ENCODE measurements at regions not wholly inside any gene's neighbourhood (a gene's known extent, or its start where the extent isn't known, plus 50 kb on each side); places are given as distances from the start of the nearest gene placed in this dataset.

DNA sequence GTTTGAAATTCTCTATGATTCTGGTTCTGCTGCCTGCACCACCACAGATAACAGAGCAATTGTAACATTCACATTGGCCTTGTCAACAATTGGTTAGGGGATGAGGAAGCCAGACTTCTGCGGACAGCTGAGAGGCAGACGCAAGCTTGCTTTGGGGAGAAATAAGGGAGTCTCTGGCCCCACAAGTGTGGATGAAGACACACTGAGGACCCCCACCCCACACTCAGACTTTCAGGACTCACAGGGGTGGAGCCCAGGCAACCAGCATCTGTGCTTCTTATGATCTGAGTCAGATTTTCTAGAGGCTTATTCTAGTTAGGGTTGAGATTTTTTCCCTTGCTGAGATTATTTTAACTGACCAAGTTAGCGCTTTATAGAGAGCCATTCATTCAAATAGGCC lies 140.3 kb upstream of the IRX2 start:
- intact Hi-C loops (cut with DNase I), result no loop called here
- Histone ChIP-seq H3K27me3 (no peaks in the 10 kb centered on the region), H3K9me3 (no peaks in the 10 kb centered on the region), H3K36me3 (replicated peaks in 1 of 2; ENCODE audit: insufficient read depth in 1 of 2, low read depth in 2 of 2) (no peaks in the 10 kb centered on the region), H3K4me3 (no peak overlapping the region), H3K4me1 (no peaks in the 10 kb centered on the region), H3K27ac (no peak overlapping the region)
- TF ChIP-seq, protein P1, sequence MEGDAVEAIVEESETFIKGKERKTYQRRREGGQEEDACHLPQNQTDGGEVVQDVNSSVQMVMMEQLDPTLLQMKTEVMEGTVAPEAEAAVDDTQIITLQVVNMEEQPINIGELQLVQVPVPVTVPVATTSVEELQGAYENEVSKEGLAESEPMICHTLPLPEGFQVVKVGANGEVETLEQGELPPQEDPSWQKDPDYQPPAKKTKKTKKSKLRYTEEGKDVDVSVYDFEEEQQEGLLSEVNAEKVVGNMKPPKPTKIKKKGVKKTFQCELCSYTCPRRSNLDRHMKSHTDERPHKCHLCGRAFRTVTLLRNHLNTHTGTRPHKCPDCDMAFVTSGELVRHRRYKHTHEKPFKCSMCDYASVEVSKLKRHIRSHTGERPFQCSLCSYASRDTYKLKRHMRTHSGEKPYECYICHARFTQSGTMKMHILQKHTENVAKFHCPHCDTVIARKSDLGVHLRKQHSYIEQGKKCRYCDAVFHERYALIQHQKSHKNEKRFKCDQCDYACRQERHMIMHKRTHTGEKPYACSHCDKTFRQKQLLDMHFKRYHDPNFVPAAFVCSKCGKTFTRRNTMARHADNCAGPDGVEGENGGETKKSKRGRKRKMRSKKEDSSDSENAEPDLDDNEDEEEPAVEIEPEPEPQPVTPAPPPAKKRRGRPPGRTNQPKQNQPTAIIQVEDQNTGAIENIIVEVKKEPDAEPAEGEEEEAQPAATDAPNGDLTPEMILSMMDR (IDR thresholded peaks at IDR 0.05), result no peak
- TF ChIP-seq POLR2A (IDR thresholded peaks at IDR 0.05), result no peak
- WGBS, 2 donors, result 90 to 93% methylated on average over 3 of the region's 3 CpGs
- DNase-seq (no peak), ATAC-seq (no peak)

DNA sequence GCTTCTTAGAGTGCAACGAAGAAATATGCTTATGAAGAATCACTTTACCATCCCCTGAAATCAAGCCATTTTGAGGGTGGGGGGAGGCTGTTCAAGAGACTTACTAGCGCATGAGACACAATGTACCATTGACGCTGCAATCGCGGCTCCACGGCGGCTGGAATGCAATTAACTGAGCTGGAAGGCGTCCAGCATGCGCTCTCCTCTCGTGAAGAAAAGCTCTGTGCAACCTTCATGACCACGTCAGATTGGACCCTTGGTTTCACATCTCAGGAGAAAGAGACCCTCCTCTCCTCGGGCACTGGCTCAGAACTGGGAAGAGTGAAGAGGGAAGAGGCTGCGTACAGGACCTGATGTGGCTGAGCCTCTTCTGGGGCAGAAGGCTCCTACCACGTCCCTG lies 138.5 kb upstream of the IRX2 start:
- intact Hi-C loops (cut with DNase I), result no loop called here
- TF ChIP-seq, protein P1 (IDR thresholded peaks at IDR 0.05), result no peak
- no peak for TF ChIP-seq POLR2A (IDR thresholded peaks at IDR 0.05)
- H3K27me3 ChIP-seq, result no peaks in the 10 kb centered on the region
- no peak overlapping the region for H3K4me3 ChIP-seq
- no peaks in the 10 kb centered on the region for H3K9me3 ChIP-seq
- no peak overlapping the region for H3K27ac ChIP-seq
- no peaks in the 10 kb centered on the region for H3K4me1 ChIP-seq
- 65 to 81% methylated on average over 14 of the region's 14 CpGs for WGBS, 2 donors
- ATAC-seq (no peak), DNase-seq (no peak)
- no peaks in the 10 kb centered on the region for H3K36me3 ChIP-seq (replicated peaks in 1 of 2; ENCODE audit: insufficient read depth in 1 of 2, low read depth in 2 of 2)

DNA sequence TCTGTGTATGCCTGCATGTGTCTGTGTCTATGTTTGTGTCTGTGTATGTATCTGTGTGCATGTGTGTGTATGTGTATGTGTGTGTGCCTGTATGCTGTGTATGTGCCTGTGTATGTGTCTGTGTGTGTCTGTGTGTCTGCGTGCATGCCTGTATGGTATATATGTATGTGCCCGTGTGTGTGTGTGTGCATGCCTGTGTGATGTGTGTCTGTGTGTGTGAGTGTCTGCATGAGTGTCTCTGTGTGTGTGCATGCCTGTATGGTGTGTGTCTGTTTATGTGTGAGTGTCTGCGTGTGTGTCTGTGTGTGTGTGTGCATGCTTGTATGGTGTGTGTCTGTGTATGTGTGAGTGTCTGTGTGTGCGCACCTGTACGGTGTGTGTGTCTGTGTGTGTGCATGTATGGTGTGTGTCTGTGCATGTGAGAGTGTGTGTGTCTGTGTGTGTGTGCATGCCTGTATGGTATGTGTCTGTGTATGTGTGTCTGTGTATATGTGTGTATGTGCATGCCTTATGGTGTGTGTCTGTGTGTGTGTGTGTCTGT lies 137.1 kb upstream of the IRX2 start:
- Histone ChIP-seq H3K4me3 (no peak overlapping the region), H3K9me3 (no peaks in the 10 kb centered on the region), H3K27me3 (no peaks in the 10 kb centered on the region), H3K36me3 (replicated peaks in 1 of 2; ENCODE audit: insufficient read depth in 1 of 2, low read depth in 2 of 2) (no peaks in the 10 kb centered on the region), H3K27ac (no peak overlapping the region), H3K4me1 (no peaks in the 10 kb centered on the region)
- ATAC-seq (no peak), DNase-seq (no peak)
- TF ChIP-seq POLR2A (IDR thresholded peaks at IDR 0.05), result no peak
- TF ChIP-seq, protein P1 (IDR thresholded peaks at IDR 0.05), result no peak
- WGBS, 2 donors, result 76 to 91% methylated on average over 4 to 5 of the region's 5 CpGs
- intact Hi-C loops (cut with DNase I), result no loop called here

DNA sequence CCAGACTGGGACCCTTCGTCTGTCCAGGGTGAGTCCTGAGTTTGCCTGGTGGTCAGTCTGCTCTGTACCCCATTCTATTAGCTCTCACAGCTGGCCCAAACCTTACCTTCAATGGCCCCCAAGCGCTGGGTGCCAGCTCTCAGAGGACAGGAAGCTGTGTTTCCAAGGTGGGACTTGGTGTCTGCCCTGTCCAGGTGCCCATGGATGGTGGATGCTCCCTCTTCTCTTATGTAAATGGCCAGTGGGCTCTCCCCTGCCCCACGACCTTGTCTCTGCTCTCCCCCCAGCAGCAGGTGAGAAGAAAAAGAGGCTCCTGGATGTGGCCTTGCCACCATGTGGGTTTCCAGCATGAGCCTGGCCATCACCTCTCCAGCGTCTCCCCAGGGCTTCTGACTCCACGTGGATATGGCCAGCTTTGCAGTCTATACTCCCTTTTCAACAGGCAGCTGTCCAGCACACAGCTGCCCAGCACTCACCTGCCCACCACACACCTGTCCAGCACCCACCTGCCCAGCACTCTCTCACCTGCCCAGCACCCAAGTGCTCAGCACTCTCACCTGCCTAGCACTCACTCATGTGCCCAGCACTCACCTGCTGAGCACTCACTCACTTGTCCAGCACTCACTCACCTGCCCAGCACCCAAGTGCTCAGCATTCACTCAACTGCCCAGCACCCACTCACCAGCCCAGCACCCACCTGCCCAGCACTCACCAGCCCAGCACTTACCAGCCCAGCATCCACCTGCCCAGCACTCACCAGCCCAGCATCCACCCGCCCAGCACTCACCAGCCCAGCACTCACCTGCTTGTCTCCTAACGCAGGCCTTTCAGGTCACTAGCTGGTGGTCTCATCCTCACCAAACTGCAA lies 136.2 kb upstream of the IRX2 start:
- ATAC-seq (no peak), DNase-seq (no peak)
- Histone ChIP-seq H3K4me1 (no peaks in the 10 kb centered on the region), H3K4me3 (no peak overlapping the region), H3K27me3 (no peaks in the 10 kb centered on the region), H3K27ac (no peak overlapping the region), H3K36me3 (replicated peaks in 1 of 2; ENCODE audit: insufficient read depth in 1 of 2, low read depth in 2 of 2) (no peaks in the 10 kb centered on the region), H3K9me3 (no peaks in the 10 kb centered on the region)
- intact Hi-C loops (cut with DNase I), result no loop called here
- TF ChIP-seq, protein P1 (IDR thresholded peaks at IDR 0.05), result no peak
- no peak for TF ChIP-seq POLR2A (IDR thresholded peaks at IDR 0.05)
- WGBS, 2 donors, result 56 to 68% methylated on average over 4 to 7 of the region's 7 CpGs

DNA sequence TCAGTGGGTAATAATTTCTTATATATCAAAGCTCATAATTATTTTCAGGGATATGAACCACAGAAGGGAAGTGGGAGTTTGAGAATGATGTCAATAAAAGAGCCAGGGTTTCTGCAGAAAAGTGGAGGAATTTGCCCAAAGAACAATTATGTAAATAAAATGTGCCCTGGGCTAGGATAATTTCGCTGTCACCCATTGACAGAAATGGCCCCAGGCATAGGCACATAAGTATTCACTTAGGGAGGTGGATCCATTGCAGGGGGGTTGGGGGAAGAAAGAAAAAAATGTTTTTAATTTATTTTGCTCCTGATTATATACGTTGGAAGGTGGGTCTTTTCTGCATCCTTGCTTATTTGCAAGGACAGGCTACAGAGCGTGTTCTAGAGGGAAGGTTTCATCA lies 135.1 kb upstream of the IRX2 start:
- H3K36me3 ChIP-seq (replicated peaks in 1 of 2; ENCODE audit: insufficient read depth in 1 of 2, low read depth in 2 of 2), result no peaks in the 10 kb centered on the region
- 44 to 47% methylated on average over 3 of the region's 3 CpGs for WGBS, 2 donors
- DNase-seq (no peak), ATAC-seq (no peak)
- H3K27me3 ChIP-seq, result no peaks in the 10 kb centered on the region
- no peaks in the 10 kb centered on the region for H3K4me1 ChIP-seq
- no peak for TF ChIP-seq POLR2A (IDR thresholded peaks at IDR 0.05)
- TF ChIP-seq, protein P1 (IDR thresholded peaks at IDR 0.05), result no peak
- intact Hi-C loops (cut with DNase I), result no loop called here
- H3K27ac ChIP-seq, result no peak overlapping the region
- H3K9me3 ChIP-seq, result no peaks in the 10 kb centered on the region
- no peak overlapping the region for H3K4me3 ChIP-seq

Measured in body of pancreas (tissue), 4 donors.